Panc1 (cell line): ENCODE measurements at regions not wholly inside any gene's neighbourhood (a gene's known extent, or its start where the extent isn't known, plus 50 kb on each side); places are given as distances from the start of the nearest gene placed in this dataset.

Experiments
- POLR2AphosphoS5 ChIP-seq: IDR thresholded peaks from 2 replicates; pipeline ENCODE4 v1.6.1; 2012; ENCODE audit warnings: mild to moderate bottlenecking, low read depth, low read length, moderate library complexity
- TF ChIP-seq, protein P1 (sequence below): fragments of 450-650 bp; IDR thresholded peaks from 2 replicates; pipeline ENCODE4 v1.5.1; 2017; ENCODE audit warnings: mild to moderate bottlenecking

GRCh38 chr13:105159841-105160240, 1375.6 kb downstream of the EFNB2 start:
- TF ChIP-seq, protein P1, sequence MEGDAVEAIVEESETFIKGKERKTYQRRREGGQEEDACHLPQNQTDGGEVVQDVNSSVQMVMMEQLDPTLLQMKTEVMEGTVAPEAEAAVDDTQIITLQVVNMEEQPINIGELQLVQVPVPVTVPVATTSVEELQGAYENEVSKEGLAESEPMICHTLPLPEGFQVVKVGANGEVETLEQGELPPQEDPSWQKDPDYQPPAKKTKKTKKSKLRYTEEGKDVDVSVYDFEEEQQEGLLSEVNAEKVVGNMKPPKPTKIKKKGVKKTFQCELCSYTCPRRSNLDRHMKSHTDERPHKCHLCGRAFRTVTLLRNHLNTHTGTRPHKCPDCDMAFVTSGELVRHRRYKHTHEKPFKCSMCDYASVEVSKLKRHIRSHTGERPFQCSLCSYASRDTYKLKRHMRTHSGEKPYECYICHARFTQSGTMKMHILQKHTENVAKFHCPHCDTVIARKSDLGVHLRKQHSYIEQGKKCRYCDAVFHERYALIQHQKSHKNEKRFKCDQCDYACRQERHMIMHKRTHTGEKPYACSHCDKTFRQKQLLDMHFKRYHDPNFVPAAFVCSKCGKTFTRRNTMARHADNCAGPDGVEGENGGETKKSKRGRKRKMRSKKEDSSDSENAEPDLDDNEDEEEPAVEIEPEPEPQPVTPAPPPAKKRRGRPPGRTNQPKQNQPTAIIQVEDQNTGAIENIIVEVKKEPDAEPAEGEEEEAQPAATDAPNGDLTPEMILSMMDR: no peak
- no peak for TF ChIP-seq POLR2AphosphoS5
